Hepatocyte (in vitro differentiated cells): ENCODE measurements at regions not wholly inside any gene's neighbourhood (a gene's known extent, or its start where the extent isn't known, plus 50 kb on each side); places are given as distances from the start of the nearest gene placed in this dataset.

Source experiments
- DNase-seq: peaks from one replicate; pipeline ENCODE4 v3.0.0-alpha.2; 2016; ENCODE audit warnings: low spot score
- H2AFZ ChIP-seq: fragments of 200-600 bp; sonication (generic); 2 replicates; pipeline ENCODE4 v1.6.0; 2016; ENCODE audit warnings: antibody characterized with exemption, mild to moderate bottlenecking
- H3K27ac ChIP-seq: fragments of 200-600 bp; sonication (generic); 2 replicates; pipeline ENCODE4 v1.5.1; 2016; ENCODE audit warnings: mild to moderate bottlenecking
- H3K27me3 ChIP-seq: fragments of 200-600 bp; sonication (generic); 2 replicates; pipeline ENCODE4 v1.6.1; 2016
- H3K36me3 ChIP-seq: fragments of 200-600 bp; sonication (generic); replicated peaks from 2 replicates; pipeline ENCODE4 v1.5.1; 2016; ENCODE audit warnings: low read depth; ENCODE audit not compliant: insufficient read depth
- H3K4me1 ChIP-seq: fragments of 200-600 bp; sonication (generic); 2 replicates; pipeline ENCODE4 v1.5.1; 2016; ENCODE audit warnings: mild to moderate bottlenecking, moderate library complexity; ENCODE audit not compliant: insufficient read depth
- H3K4me2 ChIP-seq: fragments of 200-600 bp; sonication (generic); 2 replicates; pipeline ENCODE4 v1.6.0; 2016
- H3K4me3 ChIP-seq: fragments of 200-600 bp; sonication (generic); 2 replicates; pipeline ENCODE4 v1.5.1; 2016; ENCODE audit warnings: mild to moderate bottlenecking
- H3K79me2 ChIP-seq: fragments of 200-600 bp; sonication (generic); 2 replicates; pipeline ENCODE4 v1.6.0; 2017; ENCODE audit warnings: mild to moderate bottlenecking
- H3K9me2 ChIP-seq: fragments of 200-600 bp; sonication (generic); replicated peaks from 2 replicates; pipeline ENCODE4 v1.6.0; 2017; ENCODE audit warnings: mild to moderate bottlenecking; ENCODE audit not compliant: insufficient read depth
- H3K9me3 ChIP-seq: fragments of 200-600 bp; sonication (generic); 2 replicates; pipeline ENCODE4 v1.5.1; 2016; ENCODE audit warnings: low read depth, mild to moderate bottlenecking
- H4K20me1 ChIP-seq: fragments of 200-600 bp; sonication (generic); 2 replicates; pipeline ENCODE4 v1.6.0; 2016; ENCODE audit warnings: mild to moderate bottlenecking; ENCODE audit not compliant: insufficient read depth, poor library complexity, severe bottlenecking
- EZH2 ChIP-seq: fragments of 200-600 bp; sonication (generic); IDR thresholded peaks from 2 replicates; pipeline ENCODE4 v1.6.1; 2016; ENCODE audit warnings: antibody characterized with exemption, mild to moderate bottlenecking, borderline replicate concordance
- EZH2phosphoT487 ChIP-seq: fragments of 200-600 bp; sonication (generic); IDR thresholded peaks from one replicate; pipeline ENCODE4 v1.6.1; 2018; ENCODE audit warnings: antibody characterized with exemption, mild to moderate bottlenecking, low read depth, moderate library complexity; ENCODE audit not compliant: unreplicated experiment, severe bottlenecking
- WGBS: methylation state at CpG from one replicate; pipeline ENCODE4 v1.1.6; 2016; ENCODE audit warnings: low lambda C conversion rate; ENCODE audit errors: missing lambda C conversion rate; 5-methylcytosine and 5-hydroxymethylcytosine counted together
- TF ChIP-seq, protein P1 (sequence below): fragments of 200-600 bp; sonication (generic); IDR thresholded peaks from 2 replicates; pipeline ENCODE4 v1.5.1; 2016; ENCODE audit warnings: antibody characterized with exemption, mild to moderate bottlenecking; ENCODE audit not compliant: poor library complexity

DNA sequence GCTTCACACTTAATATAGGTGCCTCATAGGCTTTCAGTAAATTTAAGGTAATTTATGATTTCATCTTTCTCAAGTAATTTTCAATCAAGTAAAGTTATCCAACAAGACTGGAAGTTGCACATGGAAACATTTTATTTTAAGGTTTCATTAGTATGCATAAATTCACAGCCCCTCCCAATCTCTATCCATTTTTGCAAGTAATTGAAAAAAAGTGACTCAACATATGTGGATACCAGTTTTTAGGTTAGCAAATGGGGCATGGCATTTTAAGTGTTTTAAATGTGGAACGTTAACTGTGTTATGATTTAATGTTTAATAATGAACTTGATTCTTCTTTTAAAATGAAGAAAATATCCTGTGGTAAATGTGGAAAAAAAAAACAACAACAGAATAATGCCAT, 532.8 kb downstream of the FOXG1 start:
- TF ChIP-seq EZH2: no peak
- TF ChIP-seq, protein P1, sequence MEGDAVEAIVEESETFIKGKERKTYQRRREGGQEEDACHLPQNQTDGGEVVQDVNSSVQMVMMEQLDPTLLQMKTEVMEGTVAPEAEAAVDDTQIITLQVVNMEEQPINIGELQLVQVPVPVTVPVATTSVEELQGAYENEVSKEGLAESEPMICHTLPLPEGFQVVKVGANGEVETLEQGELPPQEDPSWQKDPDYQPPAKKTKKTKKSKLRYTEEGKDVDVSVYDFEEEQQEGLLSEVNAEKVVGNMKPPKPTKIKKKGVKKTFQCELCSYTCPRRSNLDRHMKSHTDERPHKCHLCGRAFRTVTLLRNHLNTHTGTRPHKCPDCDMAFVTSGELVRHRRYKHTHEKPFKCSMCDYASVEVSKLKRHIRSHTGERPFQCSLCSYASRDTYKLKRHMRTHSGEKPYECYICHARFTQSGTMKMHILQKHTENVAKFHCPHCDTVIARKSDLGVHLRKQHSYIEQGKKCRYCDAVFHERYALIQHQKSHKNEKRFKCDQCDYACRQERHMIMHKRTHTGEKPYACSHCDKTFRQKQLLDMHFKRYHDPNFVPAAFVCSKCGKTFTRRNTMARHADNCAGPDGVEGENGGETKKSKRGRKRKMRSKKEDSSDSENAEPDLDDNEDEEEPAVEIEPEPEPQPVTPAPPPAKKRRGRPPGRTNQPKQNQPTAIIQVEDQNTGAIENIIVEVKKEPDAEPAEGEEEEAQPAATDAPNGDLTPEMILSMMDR: no peak
- no peak for TF ChIP-seq EZH2phosphoT487
- 89% methylated on average over 1 of the region's 1 CpG for WGBS

DNA sequence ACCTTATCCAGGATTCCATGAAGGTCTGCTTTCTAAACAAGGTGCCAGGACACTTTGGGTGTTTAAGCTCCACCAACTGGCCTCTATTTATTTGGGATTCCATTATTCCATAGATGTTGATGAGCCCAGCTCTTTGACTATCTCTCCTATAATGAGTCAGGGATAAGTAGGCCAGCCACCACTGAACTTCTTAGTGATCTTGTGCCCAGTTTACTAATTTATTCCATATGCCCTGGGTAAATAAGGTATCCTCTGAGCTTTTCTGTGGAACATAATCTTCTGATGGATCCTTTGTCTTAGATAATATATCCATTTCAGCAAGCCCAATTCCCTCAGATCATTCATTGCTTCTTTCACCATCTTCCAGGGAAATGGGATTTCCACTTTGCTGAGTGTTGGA, 535.0 kb downstream of the FOXG1 start:
- Histone ChIP-seq H4K20me1 (no peaks in the 10 kb centered on the region), H2AFZ (no peak overlapping the region), H3K9me3 (no peaks in the 10 kb centered on the region), H3K79me2 (no peaks in the 10 kb centered on the region), H3K27me3 (no peaks in the 10 kb centered on the region), H3K9me2 (no peaks in the 10 kb centered on the region), H3K36me3 (no peaks in the 10 kb centered on the region), H3K4me2 (no peak overlapping the region), H3K4me1 (no peaks in the 10 kb centered on the region), H3K27ac (no peak overlapping the region), H3K4me3 (no peak overlapping the region)
- DNase-seq: no peak
- no peak for TF ChIP-seq EZH2phosphoT487
- TF ChIP-seq, protein P1: no peak
- no peak for TF ChIP-seq EZH2

More for the DNA sequence above, 532.8 kb downstream of the FOXG1 start:
- no peaks in the 10 kb centered on the region for H3K79me2 ChIP-seq
- H3K27me3 ChIP-seq: no peaks in the 10 kb centered on the region
- H4K20me1 ChIP-seq: no peaks in the 10 kb centered on the region
- H3K4me2 ChIP-seq: no peak overlapping the region
- no peaks in the 10 kb centered on the region for H3K9me2 ChIP-seq
- no peaks in the 10 kb centered on the region for H3K36me3 ChIP-seq
- no peak overlapping the region for H3K4me3 ChIP-seq
- no peaks in the 10 kb centered on the region for H3K9me3 ChIP-seq
- no peaks in the 10 kb centered on the region for H3K4me1 ChIP-seq
- DNase-seq: no peak
- H3K27ac ChIP-seq: no peak overlapping the region
- H2AFZ ChIP-seq: no peak overlapping the region

DNA sequence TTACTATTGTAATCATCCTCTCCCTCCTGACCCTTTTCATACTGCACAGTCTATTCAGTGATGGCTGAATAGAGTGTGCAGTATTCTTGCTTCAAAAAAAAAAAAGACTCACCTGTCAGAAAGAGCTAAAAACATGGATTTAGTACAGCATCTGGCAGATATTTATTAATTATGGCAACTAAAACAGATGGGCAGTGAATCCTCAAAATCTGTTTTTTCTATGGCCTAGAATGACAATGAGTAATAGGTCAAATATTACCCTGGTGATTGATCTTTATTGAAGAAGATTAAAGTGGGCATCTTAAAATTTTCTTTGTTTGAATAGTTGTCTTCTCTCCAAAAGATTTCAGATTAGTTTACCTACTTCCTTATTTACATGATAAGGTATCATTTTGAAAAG, 543.6 kb downstream of the FOXG1 start:
- Histone ChIP-seq H3K79me2 (no peaks in the 10 kb centered on the region), H3K4me3 (no peak overlapping the region), H3K9me3 (no peaks in the 10 kb centered on the region), H3K27ac (no peak overlapping the region), H4K20me1 (no peaks in the 10 kb centered on the region), H3K36me3 (no peaks in the 10 kb centered on the region), H3K9me2 (no peaks in the 10 kb centered on the region), H3K4me1 (no peaks in the 10 kb centered on the region), H3K27me3 (no peaks in the 10 kb centered on the region), H3K4me2 (no peak overlapping the region), H2AFZ (no peak overlapping the region)
- no peak for DNase-seq
- TF ChIP-seq, protein P1: no peak
- TF ChIP-seq EZH2 (no peak), EZH2phosphoT487 (no peak)

DNA sequence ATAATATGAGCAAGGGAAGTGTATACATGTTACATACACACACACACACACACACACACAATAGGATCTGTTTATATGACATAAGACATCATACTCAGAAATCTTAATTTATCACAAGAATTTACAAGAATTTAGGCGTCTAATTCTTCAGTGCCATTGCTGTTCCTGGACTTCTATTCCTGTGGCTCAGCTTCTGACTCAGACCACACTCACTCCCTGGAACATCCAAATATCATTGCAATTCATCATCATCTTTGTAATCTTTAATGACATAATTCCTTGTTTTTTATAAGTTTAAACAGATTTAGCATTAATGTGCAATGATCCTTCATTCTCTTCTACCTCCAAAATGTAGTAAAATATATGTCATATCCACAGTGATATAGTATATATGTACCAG, 544.2 kb downstream of the FOXG1 start:
- no peak overlapping the region for H2AFZ ChIP-seq
- DNase-seq: no peak
- no peak overlapping the region for H3K27ac ChIP-seq
- no peak overlapping the region for H3K4me2 ChIP-seq
- TF ChIP-seq, protein P1: no peak
- TF ChIP-seq EZH2phosphoT487 (no peak), EZH2 (no peak)
- H3K9me2 ChIP-seq: no peaks in the 10 kb centered on the region
- H4K20me1 ChIP-seq: no peaks in the 10 kb centered on the region
- no peaks in the 10 kb centered on the region for H3K36me3 ChIP-seq
- 79% methylated on average over 1 of the region's 1 CpG for WGBS
- H3K4me1 ChIP-seq: no peaks in the 10 kb centered on the region
- H3K79me2 ChIP-seq: no peaks in the 10 kb centered on the region
- no peaks in the 10 kb centered on the region for H3K27me3 ChIP-seq
- H3K4me3 ChIP-seq: no peak overlapping the region
- H3K9me3 ChIP-seq: no peaks in the 10 kb centered on the region
